HG02938 (cell line): ENCODE measurements at regions not wholly inside any gene's neighbourhood (a gene's known extent, or its start where the extent isn't known, plus 50 kb on each side); places are given as distances from the start of the nearest gene placed in this dataset.
A peak's percentile ranks its signal among the peaks of the same experiment; 100 is the strongest.
"Not testable (repeated sequence)": the region's sequence is repeated elsewhere in the genome, so short reads cannot be mapped to it uniquely, and the experiment has no call there.

Source experiments
- ATAC-seq: cut with Tn5 transposase; IDR thresholded peaks from one replicate; pipeline ENCODE4 v1.9.1; 2021; ENCODE audit warnings: mild to moderate bottlenecking, moderate library complexity; ENCODE audit not compliant: unreplicated experiment

GRCh38 chr14:57061009-57061711 lies 207.5 kb downstream of the EXOC5 start:
- ATAC-seq = no peak

- peak; percentile 90 for ATAC-seq
These were observed 208.3 kb downstream of the EXOC5 start for GRCh38 chr14:57060276-57060955.

GRCh38 chr14:57058319-57058718 lies 210.4 kb downstream of the EXOC5 start:
- no peak for ATAC-seq

- ATAC-seq = no peak
These were observed 210.9 kb downstream of the EXOC5 start for GRCh38 chr14:57057803-57058202.

GRCh38 chr14:57056522-57056921 lies 212.2 kb downstream of the EXOC5 start:
- ATAC-seq = not testable (repeated sequence)

GRCh38 chr14:57052705-57053302 lies 215.9 kb downstream of the EXOC5 start:
- no peak for ATAC-seq

GRCh38 chr14:57051633-57052032 lies 217.1 kb downstream of the EXOC5 start:
- no peak for ATAC-seq

- ATAC-seq = no peak
These were observed 218.9 kb downstream of the EXOC5 start for GRCh38 chr14:57049848-57050247.

- ATAC-seq = no peak
These were observed 222.5 kb downstream of the EXOC5 start for GRCh38 chr14:57046175-57046574.

GRCh38 chr14:57044101-57044973 lies 224.4 kb downstream of the EXOC5 start:
- ATAC-seq = not testable (repeated sequence)

- ATAC-seq = no peak
These were observed 228.4 kb upstream of the OTX2 start for GRCh38 chr14:57038689-57039088.

- ATAC-seq = no peak
These were observed 221.2 kb upstream of the OTX2 start for GRCh38 chr14:57031474-57031873.

- ATAC-seq = no peak
These were observed 219.5 kb upstream of the OTX2 start for GRCh38 chr14:57029620-57030253.

GRCh38 chr14:57025456-57025855 lies 215.2 kb upstream of the OTX2 start:
- ATAC-seq = no peak

GRCh38 chr14:57022608-57023007 lies 212.3 kb upstream of the OTX2 start:
- no peak for ATAC-seq

GRCh38 chr14:57018065-57018464 lies 207.8 kb upstream of the OTX2 start:
- no peak for ATAC-seq

GRCh38 chr14:57013987-57014386 lies 203.7 kb upstream of the OTX2 start:
- no peak for ATAC-seq

GRCh38 chr14:57009585-57010515 lies 199.6 kb upstream of the OTX2 start:
- ATAC-seq = no peak

- no peak for ATAC-seq
These were observed 198.3 kb upstream of the OTX2 start for GRCh38 chr14:57008534-57008933.

GRCh38 chr14:56998728-56999127 lies 188.4 kb upstream of the OTX2 start:
- ATAC-seq = no peak
